ENCODE measurements at regions not wholly inside any gene's neighbourhood (a gene's known extent, or its start where the extent isn't known, plus 50 kb on each side); places are given as distances from the start of the nearest gene placed in this dataset.

- DNase-seq (ENCODE audit: low read depth, low spot score) (no peak), FAIRE-seq (no peak)
- no peak overlapping the region for H3K4me2 ChIP-seq (ENCODE audit: insufficient read depth, low read length)
- no peak overlapping the region for H3K27ac ChIP-seq (ENCODE audit: insufficient read depth, low read depth, low read length)
- dilution Hi-C loops (cut with MboI; ENCODE audit: extremely low pct_ligation_motif_present, low sequenced_read_pairs) (no loop called here), intact Hi-C loops (cut with micrococcal nuclease) (no loop called here)
- no peak overlapping the region for H2AFZ ChIP-seq (ENCODE audit: low read depth, low read length)
- ChIA-PET POLR2A (no interaction called here), CTCF (no interaction called here)
- no peaks in the 10 kb centered on the region for H3K27me3 ChIP-seq (ENCODE audit: control insufficient read depth in 2 of 2, insufficient read depth in 2 of 2, low read length in 2 of 2)
- no TSS peak for BruUV-seq (replicated peaks)
- no peaks in the 10 kb centered on the region for H3K9me1 ChIP-seq (replicated peaks; ENCODE audit: control insufficient read depth, extremely low read depth, insufficient read depth, low read length)
- peaks cover 14% of the 10 kb centered on the region for H3K4me1 ChIP-seq (ENCODE audit: control insufficient read depth, extremely low read depth, insufficient read depth, low read length)
- H3K9ac ChIP-seq (replicated peaks; ENCODE audit: extremely low read depth, insufficient read depth, low read length) = no peak overlapping the region
- no peaks in the 10 kb centered on the region for H4K20me1 ChIP-seq (replicated peaks; ENCODE audit: control insufficient read depth, extremely low read depth, insufficient read depth, low read length)
- no peak overlapping the region for H3K4me3 ChIP-seq (replicated peaks in 1 of 3; ENCODE audit: insufficient read depth in 1 of 3, low read depth in 1 of 3, low read length in 3 of 3)
- TF ChIP-seq MYC (IDR thresholded peaks at IDR 0.05; ENCODE audit: low read depth, low read length) (no peak), MAX (IDR thresholded peaks at IDR 0.05; ENCODE audit: insufficient read depth, insufficient read length) (no peak), EZH2 (IDR thresholded peaks at IDR 0.05; ENCODE audit: borderline replicate concordance, low read depth, low read length, severe bottlenecking) (no peak), FOS (IDR thresholded peaks at IDR 0.05; ENCODE audit: borderline replicate concordance, insufficient read depth, low read length) (no peak), JUN (IDR thresholded peaks at IDR 0.05; ENCODE audit: borderline replicate concordance, insufficient read depth, insufficient read length, low read depth) (no peak), POLR2A (IDR thresholded peaks at IDR 0.05; ENCODE audit: low read depth, low read length) (no peak), GATA2 (IDR thresholded peaks at IDR 0.05; ENCODE audit: insufficient read depth, insufficient read length, low read depth, low read length) (no peak), POLR2AphosphoS5 (IDR thresholded peaks at IDR 0.05; ENCODE audit: insufficient read depth, low read depth, low read length) (no peak)
- TF ChIP-seq, protein P1, sequence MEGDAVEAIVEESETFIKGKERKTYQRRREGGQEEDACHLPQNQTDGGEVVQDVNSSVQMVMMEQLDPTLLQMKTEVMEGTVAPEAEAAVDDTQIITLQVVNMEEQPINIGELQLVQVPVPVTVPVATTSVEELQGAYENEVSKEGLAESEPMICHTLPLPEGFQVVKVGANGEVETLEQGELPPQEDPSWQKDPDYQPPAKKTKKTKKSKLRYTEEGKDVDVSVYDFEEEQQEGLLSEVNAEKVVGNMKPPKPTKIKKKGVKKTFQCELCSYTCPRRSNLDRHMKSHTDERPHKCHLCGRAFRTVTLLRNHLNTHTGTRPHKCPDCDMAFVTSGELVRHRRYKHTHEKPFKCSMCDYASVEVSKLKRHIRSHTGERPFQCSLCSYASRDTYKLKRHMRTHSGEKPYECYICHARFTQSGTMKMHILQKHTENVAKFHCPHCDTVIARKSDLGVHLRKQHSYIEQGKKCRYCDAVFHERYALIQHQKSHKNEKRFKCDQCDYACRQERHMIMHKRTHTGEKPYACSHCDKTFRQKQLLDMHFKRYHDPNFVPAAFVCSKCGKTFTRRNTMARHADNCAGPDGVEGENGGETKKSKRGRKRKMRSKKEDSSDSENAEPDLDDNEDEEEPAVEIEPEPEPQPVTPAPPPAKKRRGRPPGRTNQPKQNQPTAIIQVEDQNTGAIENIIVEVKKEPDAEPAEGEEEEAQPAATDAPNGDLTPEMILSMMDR (IDR thresholded peaks at IDR 0.05; ENCODE audit: extremely low read depth in 1 of 2, insufficient read depth in 1 of 2, low read depth in 1 of 2, low read length in 2 of 2) = no peak
- no peaks in the 10 kb centered on the region for H3K36me3 ChIP-seq (ENCODE audit: control insufficient read depth in 2 of 2, extremely low read depth in 1 of 2, insufficient read depth in 2 of 2, low read length in 2 of 2)
- H3K79me2 ChIP-seq (ENCODE audit: control insufficient read depth, insufficient read depth, low read length) = no peaks in the 10 kb centered on the region
- no peaks in the 10 kb centered on the region for H3K9me3 ChIP-seq (replicated peaks; ENCODE audit: control insufficient read depth, insufficient read depth, low read length)
Measured at GRCh38 chr2:239876948-239877289, 148.2 kb downstream of the NDUFA10 start.
